GM04503 (cell line): ENCODE measurements at regions not wholly inside any gene's neighbourhood (a gene's known extent, or its start where the extent isn't known, plus 50 kb on each side); places are given as distances from the start of the nearest gene placed in this dataset.

Experiments
- DNase-seq: peaks from one replicate; pipeline ENCODE4 v3.0.0-alpha.2; 2012; ENCODE audit warnings: low read depth

DNA sequence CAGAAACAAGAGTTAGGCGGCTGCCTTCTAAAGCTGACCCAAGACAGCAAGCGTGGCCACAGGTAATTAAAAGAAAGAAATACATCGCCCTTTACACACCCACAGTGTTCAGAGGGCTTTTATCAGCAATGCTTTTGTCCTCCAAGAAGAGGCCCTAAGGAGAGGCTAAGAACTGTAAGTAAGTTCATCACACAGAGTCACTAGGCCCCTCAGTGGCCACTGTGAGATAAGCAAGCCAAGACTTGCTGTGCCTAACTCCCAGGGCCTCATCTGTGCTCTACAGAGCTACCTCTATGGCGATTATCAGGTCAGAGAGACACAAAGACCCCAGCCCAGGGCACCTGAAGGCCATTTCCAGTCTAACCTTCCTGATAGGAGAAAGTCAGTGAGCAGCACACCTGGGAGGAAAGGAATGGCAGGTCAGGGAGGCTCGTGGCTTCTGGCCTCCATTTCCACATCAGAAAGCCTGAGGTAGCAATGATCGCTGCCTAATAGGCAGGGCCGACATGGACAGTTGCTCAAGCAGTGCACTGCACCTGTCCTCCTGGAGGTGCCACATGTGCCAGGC is 545.2 kb upstream of the CDH11 start:
- no peak for DNase-seq

DNA sequence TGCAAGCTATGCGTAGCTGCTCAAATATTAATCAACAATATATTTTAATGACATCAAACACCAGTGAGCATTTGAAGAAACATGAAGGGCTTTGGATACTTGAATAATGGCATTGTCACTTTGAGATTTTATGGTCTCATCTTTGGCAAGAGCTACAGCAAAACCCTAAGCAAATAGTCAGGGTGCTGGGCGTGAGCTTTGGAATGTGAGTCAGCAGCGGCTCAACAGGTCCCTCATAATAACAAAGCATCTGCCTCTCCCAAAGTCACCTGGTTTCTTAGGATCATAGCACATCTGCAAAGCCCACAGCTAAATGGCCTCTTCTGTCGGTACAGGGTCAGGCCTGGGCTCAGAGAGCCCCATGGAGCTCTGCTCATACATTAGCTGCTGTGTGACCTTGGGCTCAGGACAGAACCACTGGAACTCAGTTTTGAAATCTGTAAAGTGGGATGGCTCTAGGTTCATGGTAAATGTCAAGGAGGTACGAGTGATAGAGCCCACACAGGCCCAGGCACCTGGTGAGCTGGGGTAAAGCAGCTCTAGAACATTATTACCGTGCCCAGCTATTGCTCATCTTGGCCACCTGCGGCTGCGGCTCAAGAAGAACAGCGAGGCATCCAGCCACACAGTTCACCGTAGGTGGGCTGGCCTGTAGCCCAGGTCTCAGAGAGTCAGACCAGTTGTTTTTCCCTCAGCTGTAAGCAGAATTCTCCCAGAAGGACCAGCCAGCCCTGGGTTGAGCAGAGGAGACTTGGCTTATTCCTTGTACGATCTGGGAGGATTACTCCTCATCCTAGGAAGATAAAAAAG is 544.5 kb upstream of the CDH11 start:
- DNase-seq: no peak

DNA sequence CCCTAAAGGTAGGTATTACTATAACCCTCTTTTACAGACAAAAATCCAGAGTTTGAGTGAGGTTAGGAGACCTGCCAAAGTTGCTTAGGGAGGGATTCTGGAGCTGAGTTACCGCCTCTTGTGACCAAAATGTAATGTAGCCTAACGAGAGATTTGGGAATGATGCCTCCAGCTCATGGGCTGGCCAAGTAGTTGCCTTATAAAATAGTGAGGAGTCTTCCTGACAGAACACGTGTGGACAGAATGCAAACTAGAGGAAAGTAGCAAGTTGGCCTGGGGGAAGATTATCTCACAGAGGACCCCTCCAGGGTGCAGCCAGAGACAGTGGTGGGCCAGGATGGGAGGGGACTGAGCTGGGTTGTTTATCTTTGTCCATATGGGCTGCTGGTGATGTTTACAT is 543.7 kb upstream of the CDH11 start:
- DNase-seq: no peak

DNA sequence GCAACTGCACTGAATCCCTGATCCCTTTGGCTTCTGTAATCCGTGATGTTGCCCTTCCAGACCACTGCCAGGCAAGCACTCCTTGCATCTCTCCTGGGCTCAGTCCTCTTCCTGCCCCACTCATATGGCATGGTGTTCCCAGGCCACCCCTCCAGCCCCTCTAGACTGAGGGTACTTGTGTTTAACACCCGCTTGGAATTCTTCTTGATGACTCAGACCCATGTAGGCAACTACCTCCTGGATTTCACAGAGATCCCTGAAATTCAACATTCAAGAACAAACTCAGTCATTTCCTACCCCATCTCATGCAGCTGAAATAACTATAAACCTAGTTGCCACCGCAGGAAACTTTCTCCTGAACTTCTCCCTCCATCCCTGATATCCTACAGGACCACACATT is 541.9 kb upstream of the CDH11 start:
- DNase-seq: no peak

DNA sequence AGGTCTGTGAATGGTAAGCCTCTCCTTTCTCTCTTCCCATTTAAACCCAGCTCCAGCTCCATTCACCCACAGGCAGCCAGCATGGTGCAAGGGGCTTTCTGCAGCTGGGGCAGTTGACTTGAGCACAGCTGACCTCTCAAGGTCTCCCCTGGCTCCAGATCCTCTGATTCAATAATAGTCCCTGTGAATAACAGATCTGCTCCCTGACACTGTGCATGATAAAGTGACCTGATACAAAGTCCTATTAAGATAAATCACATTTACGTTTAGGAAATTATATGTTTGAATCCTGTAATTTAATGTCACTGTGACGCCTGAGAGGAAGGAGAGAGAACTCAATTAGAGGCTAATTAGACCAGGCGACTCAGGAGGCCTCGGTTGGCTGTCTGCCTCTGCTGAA is 540.4 kb upstream of the CDH11 start:
- DNase-seq: no peak

DNA sequence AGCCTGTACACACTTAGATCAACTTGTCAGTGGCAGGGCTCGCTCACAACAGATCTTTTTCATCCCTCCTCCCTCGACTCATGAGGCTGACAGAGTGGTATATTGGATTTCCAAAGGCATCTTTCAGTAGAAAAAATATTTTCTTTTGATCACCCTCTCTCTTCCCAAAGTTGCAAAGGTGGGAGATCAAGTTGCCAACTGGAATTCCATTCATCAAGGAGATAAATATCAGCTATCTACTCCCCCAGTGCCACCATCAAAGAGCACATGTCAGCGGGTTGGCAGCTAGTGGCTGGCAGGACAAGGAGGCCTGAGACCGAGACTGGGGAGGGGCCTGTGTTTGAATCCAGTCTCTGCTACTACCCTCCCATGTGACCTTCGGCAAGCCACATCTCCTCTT is 539.7 kb upstream of the CDH11 start:
- no peak for DNase-seq

DNA sequence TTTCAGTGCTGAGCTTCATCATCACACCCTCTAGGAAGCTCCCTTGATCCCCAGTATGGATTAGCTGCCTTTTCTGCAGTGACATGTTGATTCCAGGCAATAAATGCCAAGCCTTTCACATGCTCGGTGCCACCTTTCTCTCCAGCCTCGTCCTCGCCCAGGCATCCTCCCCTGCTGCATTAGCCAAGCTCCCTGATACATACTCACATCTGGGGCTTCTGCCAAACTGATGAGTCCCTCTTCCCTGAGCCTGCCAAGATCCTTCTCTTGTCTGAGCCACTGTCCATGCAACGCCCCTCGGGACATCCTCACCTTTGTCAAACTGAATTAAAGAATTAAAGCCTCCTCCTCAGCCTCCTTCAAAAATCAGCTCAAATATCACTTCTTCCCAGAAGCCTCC is 538.5 kb upstream of the CDH11 start:
- peak; percentile 52 for DNase-seq

DNA sequence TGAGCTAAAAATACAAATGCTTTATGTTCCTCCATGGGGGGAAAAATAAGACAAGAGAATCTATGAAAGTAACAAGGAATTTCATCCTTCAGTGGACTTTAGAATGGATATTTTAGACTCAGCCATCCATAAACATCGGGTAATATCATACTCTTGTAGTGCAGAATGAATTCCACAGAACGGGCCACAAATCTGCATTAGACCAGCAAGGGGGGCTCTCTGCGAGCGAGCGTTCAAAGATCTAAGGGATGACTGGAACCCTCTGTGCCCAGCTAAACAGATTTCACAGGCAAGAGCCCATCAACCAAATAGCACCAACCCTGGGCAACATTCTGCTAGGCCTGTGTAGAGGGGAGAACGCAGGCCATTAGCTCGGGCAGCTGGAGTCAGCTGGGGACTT is 537.9 kb upstream of the CDH11 start:
- DNase-seq: no peak

DNA sequence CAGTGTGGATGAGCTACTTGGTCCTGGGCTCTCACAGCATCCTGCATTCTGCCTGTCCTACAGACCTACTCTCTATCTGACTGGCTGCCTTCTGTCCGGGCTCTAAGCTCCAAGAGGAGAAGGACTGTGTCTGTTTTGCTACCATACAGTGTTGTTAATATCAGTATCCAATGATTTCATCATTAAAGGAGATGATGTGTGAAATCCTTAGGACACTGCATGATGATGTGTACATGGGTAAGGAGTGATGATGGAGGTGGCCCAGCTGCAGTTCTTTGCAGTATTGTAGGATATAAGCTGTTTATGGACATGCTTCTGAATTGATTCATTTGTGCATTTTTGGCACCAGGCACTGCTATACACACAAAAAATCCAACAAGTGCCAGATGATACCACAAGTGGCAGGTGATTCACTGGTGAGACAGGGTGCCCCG is 536.9 kb upstream of the CDH11 start:
- DNase-seq: peak; percentile 21

DNA sequence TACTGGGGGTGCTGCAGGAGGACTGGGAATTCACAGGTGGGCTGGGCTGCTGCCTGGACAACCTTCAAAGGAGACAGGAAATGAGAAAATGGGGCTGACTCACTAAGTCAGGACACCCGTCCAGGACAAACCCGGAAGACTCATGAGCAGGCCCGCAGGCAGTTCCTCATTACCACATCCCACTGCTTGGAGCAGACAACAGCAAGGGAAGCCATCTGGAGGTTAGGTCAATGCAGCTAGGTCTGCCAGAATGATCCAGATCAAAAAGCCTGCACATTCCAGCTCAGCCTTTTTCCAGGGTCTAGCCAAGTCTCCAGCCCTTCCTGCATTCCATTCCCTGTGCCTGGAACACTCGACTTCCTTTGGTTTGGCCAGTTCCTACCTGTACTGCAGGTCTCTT is 536.5 kb upstream of the CDH11 start:
- DNase-seq: peak; percentile 66

DNA sequence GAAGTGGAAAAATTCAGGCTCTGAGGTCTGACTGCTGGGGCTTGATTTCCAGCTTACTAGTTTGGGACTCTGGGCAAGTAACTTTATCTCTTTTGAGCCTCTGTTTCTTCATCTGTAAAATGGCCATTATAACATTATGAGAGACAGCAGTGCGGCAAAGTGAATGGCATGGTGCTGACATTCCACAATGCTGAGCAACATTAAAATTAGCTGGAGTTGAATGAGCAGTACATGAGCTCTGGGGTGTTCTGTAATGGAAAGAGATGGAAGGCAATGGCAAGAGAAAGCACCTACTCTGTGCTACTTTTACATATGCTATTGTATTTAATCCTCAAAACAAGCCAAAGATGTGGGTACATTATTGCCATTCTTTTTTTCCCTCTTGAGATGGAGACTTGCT is 535.7 kb upstream of the CDH11 start:
- no peak for DNase-seq

DNA sequence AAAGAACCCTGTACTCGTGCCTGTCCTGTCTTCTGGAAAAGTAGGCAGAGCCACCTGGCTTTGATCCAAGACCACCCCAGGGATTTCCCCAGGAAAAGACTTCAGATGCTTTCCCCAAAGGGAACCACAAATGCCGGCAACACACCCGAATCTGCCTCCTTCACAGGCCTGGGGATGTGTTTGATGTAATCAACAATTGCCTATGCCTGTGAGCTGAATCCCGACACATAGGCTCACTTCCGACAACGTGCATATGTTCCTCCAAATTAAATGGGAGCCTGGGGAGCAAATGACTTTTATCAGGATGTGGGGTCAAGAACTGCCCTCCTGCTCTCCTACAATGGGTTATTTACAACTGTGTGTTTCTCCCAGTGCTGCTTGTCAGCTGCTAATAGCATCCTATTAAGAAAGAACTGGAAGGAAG is 535.2 kb upstream of the CDH11 start:
- DNase-seq: no peak

DNA sequence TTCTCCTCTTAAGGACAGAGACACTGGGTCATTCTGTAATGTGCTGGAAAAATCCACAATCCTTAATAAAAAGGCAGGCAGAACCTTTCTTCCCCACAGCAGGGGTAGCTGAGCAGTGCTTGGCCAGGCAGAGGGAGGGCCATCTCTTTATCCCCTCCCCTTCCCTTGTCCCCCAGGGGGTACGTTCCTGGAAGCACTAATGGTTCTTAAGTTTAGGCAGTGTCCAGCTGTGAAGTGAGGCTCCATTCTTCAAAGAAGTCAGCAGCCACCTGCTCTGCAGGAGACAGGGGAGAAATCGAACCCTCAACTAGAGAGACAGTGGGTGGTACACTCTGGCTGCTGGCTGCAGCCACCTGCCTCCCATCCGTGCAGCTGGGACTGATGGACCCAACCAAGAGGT is 533.9 kb upstream of the CDH11 start:
- no peak for DNase-seq

DNA sequence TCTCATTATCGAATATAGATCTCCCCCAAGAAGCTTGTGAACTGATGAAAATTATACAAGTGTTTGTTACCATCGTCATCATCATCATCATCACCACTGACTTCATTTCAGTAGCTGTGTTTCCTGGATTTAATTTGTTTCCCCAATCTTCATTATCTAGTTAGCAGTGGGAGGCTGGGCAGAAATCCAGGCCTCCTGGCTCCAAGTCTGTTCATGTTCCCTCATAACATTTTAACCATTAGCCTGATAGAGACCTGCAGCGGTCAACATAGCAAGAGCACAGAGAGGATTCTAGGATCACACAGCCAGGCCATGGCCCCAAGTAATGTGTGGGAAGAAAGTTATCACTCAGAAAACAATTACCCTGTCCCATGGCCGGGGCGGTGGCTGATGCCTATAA is 526.2 kb upstream of the CDH11 start:
- no peak for DNase-seq

DNA sequence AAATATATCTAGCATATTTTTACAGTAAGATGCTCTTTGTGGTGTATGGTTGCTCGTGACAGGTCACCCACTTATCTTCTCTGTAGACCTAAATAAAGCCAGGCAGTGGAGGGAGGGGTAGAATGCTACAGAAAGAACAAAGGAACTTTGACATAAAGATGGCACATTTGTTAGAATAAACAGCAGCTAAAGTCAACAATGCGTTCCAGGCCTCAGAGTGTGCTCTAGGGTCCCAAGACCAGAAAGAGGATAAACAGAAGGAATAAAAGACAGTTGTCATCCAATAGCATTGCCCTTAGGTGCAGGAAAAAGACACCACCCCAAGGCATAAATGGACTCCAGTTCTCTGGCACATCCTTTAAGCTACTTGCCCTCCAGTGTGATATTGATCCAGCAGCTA is 523.0 kb upstream of the CDH11 start:
- DNase-seq: no peak

DNA sequence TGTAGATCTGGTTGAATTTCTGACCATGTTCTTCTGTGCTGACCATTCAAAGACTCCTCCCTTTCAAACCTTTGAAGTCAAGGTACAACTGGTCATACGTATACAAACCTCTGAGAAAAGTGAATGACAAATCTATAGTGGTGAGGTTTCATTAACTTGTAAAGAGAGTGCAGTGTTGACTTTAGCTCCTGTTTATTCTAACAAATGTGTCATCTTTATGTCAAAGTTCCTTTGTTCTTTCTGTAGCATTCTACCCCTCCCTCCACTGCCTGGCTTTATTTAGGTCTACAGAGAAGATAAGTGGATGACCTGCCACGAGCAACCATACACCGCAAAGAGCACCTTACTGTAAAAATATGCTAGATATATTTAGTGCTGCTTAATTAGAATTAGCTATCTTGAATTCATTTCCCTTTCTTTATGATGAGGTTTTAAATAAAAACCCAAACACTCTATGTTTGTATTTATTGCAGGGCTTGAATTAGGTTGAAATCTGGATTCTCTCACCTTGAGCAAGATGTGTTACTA is 520.0 kb upstream of the CDH11 start:
- DNase-seq: no peak

DNA sequence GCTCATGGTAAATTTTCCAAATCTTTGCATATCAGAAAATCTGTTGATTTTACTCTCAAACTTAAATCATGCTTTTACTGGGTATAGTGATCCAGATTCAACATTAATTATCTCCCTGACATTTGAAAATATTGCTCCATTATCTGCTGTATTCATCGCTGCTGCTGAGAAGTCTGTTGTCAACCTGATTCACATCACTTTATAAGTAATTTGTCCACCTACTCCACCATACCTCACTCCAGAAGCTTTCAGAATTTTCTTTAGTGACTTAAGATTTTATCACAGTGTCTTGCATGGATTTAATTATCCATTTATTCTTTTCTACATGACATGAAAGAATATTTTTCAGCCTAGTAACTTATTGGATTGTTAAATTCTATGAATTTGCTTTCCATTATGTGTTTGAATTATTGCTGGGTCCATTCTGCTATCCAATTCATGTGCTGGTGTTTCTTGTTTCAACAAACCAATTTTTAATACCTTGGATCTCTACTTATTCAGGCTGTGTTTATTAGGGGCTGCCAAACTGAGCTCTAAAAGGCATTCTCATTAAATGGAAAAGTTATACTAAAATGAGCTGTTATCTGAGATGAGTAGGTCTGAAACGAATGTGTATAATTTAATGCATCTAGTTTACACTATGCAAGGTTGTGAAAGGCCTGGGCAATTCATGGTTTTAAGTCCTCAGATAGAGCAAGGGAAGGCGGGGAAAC is 519.3 kb upstream of the CDH11 start:
- no peak for DNase-seq

DNA sequence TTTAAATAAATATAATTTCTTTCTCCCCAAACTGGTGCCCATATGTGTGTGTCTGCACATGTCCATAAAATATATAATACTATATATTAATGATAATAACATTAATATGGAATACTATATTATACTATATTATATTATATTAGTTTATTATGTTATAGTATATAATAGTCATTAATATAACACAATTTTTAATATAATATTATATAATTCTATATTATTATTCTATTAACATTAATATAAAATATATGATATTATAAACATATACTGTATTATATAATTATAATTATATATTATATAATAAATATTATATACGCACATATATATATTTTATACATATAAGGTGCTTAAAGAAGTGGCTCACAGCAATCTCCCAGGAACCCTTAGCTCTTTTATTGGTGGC is 513.0 kb upstream of the CDH11 start:
- DNase-seq: no peak

DNA sequence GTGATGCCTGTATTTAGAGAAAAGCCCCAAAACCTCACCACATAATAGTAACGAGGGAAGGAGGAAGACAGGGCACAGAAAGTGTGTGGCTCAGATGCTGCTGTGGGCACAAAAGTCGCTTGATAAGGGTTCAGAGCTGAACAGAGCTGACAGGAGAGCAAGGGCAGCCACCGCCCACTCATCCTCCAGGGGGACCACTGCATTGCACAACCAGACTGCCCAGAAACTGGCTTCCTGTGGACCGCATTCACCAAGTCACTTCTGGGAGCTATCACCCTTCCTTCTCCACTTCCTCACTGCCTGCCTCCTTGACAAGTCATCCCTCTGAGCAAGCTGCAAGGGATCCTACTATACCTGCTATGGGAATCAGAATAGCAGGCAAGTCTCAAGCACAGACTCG is 512.4 kb upstream of the CDH11 start:
- DNase-seq: no peak

DNA sequence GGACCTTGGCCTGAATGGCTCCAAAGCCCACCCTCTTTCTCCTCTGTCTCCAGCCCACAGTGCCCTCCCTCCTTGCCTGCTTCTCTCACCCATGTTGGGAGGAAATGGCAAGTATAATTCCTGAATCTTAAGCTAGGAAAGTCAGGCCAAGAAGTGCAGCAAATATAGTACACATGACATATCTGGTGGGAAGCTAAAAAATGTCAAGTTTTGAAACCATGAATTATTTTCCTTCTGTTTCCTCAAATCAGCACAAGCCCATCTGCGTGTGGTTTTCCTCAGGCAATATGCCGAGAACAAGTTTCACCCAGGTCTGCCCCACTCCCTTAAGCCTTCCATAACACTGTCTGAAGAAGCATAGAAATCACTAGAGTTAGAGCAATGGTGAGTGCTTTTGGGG is 502.8 kb upstream of the CDH11 start:
- peak; percentile 25 for DNase-seq

DNA sequence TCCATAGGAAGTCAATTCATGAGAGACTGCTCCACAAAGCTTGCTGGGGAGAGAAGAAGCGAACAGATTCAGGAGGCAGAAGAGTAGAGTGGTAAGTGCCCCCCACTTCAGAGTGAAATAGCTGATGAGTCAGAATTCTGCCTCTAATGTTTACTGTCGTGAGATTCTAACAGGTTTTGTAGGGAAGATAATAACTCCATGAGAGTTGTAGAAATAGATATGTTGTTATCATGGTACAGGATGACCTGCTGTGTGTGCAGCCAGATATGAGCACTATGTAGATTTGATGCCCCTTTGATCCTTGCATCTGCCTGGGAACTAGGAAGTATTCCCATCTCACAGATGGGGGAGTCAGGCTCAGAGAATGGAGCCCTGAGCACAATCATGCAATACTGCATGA is 502.4 kb upstream of the CDH11 start:
- DNase-seq: no peak

DNA sequence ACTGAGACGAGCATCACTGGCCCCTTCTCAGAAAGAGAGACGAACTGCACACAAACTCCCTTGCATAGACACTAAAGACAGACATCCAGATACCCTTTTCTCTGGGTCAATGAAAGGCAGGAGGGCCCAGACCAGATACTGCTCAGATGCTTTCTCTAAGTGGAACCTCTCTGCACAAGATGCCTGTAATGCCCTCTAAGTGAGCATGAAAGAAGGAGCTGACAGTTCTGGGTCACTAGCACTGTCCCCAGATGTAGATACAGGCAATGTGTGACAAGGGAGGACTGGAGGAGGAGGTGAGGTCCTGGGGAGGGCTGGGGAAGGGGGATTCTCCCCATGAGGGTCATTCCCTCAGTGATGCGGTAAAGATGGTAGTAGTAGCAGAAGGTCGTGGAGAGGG is 501.0 kb upstream of the CDH11 start:
- DNase-seq: no peak

DNA sequence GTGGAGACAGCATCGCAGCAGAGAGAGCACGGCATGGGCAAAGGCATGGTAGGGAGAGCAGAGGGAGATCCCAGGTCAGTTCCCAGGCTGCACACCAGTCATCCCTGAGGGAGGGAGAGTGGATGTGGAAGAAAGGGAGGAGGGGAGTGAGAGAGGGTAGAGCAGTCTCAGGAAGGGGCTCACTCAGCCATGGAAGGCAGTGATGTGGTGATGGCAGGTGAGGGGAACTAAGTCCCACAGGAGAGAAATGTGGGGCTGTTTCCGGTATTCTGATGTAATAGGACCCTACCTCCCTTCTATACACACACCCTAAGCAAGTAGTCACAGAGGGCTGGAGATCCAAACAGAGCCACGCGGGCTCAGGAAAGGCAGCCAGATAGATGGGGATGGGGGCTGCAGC is 500.3 kb upstream of the CDH11 start:
- no peak for DNase-seq
